ENCODE measurements at regions not wholly inside any gene's neighbourhood (a gene's known extent, or its start where the extent isn't known, plus 50 kb on each side); places are given as distances from the start of the nearest gene placed in this dataset.
"Not testable (repeated sequence)": the region's sequence is repeated elsewhere in the genome, so short reads cannot be mapped to it uniquely, and the experiment has no call there.

GRCh38 chr3:106486945-106487639, 618.3 kb upstream of the CBLB start:
- DNase-seq: not testable (repeated sequence)

DNA sequence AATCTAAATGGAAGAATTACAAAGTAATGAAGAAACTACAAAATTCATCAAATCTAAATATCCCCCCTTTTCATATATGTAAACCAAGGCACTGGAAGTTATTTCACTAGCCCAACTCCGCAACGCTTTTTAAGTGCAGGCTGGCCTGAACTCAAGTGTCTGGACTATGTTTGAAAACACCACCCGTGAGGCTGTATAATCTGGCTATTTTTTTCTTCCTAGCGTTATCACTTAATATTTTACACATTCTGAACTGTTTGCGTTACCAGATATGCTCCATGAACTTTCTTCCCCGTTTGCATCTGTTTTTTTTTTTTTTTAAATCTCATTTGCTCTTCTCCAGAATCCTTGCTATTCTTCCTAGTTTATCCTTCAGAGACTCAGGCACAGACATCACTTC, 619.5 kb upstream of the CBLB start:
- DNase-seq: no peak

DNA sequence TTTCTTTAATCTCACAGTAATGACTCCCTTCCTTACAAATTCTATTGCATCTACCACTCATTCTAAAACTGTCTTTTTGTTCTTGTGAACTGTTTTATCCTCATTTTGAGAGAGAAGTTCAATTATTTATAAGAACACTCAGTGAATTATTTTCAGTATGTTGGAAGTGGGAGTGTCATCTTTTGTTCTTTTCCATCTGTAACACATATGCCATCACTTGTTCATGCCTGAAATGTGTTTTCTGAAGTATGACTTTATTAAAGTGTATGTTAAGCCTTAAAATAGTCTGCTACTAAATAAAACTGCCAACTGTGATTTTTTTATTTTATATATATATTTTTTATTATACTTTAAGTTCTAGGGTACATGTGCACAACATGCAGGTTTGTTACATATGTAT, 623.0 kb upstream of the CBLB start:
- DNase-seq: no peak

DNA sequence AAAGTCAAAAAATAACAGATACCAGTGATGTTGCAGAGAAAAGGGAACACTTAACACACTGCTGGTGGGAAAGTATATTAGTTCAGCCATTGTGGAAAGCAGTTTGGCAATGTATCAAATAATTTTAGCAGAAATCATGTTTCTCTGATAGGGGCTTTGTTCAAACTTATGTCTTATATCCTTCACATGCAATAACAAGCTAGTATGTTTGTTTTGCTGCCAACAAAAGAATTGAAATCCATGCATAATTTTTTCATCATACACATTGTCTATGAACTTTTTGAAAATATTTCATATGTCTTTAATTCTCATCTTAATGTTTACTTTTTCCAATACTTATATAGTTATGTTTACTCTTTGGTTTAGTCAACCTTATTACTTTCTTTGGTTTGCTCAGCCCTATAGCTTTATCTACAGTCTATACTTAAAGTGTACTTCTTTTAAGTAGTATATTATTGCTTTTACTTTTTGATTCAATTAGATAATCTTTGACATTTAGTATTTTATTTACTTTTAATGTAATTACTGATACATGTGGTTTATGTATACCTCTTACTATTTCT, 639.6 kb upstream of the CBLB start:
- DNase-seq: no peak

DNA sequence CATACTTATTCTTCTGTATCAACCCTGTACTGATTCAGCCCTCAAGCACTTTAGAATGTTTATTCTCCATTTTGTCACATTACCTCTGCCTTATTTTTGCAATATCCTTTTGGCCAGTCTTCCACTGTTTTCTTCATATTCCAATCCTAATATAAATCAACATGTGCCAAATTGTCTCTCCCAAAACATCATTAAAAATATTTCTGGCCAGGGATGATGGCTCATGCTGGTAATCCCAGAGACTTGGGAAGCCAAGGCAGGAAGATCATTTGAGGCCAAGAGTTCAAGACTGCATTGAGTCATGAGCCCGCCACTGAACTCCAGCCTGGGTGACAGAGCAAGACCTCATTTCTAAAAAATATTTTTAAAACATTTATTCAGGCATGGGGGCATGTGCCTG, 641.4 kb upstream of the CBLB start:
- no peak for DNase-seq

DNA sequence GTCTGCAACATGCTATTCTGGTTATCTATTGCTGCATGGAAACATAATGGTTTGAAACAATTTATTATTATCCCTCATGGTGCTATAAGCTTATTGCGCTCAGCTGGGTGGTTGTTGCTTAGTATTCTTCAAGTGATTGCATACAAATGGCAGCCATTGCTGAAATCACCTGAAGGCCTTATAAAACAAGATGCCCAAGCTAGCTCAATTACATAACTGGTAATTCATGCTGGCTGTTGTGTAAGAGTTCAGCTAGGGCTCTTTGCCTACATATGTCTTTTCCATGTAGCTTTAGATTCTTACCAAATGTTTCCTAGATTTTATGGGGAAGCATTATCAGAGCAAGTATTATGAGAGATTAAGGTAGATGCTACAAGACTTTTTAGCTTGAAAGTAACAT, 644.0 kb upstream of the CBLB start:
- no peak for DNase-seq

GRCh38 chr3:106514431-106514830, 645.6 kb upstream of the CBLB start:
- no peak for DNase-seq

- no peak for DNase-seq
Measured at GRCh38 chr3:106518516-106518915, 649.7 kb upstream of the CBLB start.

- no peak for DNase-seq
Measured at GRCh38 chr3:106522397-106522796, 653.6 kb upstream of the CBLB start.

- DNase-seq: no peak
Measured at GRCh38 chr3:106528932-106529331, 660.1 kb upstream of the CBLB start.

GRCh38 chr3:106529738-106530137, 660.9 kb upstream of the CBLB start:
- DNase-seq: no peak

DNA sequence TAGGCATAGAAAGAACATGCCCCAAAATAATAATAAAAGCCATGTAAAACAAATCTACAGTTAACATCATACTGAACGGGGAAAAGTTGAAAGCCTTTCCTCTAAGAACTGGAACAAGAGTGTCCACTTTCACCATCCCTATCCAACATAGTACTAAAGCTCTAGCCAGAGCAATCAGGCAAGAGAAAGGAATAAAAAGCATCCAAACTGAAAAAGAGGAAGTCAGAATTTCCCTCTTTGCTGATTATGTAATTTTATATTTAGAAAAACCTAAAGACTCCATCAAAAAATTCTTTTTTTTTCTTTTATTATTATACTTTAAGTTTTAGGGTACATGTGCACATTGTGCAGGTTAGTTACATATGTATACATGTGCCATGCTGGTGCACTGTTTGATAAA, 661.6 kb upstream of the CBLB start:
- DNase-seq: no peak

DNA sequence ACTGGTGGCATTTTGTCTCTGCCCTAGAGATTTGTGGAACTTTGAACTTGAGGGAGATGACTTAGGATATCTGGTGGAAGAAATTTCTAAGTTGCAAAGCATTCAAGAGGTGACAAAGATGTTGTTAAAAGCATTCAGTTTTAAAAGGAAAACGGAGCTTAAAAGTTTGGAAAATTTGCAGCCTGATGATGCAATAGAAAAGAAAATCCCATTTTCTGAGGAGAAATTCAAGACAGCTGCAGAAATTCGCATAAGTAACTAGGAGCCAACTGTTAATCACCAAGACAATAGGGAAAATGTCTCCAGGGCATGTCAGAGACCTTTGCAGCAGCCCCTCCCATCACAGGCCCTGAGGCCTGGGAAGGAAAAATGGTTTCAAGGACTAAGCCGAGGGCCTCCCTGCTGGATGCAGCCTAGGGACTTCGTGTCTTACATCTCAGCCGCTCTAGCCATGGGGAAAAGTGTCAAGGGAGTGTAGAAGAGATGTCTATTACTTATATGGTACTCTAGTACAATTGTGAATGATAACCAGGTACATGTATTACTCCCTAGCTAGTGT, 663.0 kb upstream of the CBLB start:
- not testable (repeated sequence) for DNase-seq

DNA sequence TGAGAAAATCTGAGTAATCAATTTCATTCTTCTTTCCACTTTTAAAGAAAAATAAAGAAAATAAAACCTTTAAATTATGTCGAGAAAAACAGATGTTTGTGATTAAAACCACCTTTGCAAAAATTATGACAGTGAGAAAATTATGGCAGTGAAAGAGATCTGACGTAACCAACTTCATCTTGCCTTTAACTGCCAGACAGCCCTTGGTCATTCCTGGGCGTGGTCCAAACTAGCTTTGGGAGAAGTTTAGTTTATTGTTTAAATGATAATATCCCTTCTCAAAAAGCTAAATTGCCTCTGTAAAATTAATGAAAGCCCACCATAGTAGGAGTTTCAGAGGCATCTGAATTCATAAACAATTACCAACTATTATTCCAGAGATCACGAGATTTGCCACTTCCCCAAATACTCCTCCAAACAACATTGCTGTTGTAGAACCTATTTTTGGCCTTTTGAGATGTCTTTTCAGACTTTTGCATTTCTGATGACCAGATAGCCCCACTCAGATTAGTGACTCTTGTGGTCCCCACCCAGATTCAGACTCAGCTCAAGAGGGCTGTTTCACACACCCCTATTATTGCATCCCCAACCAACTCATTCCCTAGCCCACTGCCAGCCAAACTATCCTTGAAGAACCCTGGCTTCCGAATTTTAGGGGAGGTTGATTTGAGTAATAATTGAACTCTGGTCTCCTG, 664.4 kb upstream of the CBLB start:
- no peak for DNase-seq

DNA sequence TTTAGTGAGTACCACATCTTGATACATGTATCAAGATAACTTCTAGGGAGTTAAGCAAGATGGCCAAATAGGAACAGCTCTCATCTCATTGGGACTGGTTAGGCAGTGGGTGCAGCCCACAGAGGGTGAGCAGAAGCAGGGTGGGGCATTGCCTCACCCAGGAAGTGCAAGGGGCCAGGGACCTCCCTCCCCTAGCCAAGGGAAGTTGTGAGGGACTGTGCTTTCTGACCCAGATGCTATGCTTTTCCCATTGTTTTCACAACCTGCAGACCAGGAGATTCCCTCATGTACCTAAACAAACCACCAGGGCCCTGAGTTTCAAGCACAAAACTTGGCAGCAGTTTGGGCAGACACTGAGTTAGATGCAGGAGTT, 665.0 kb upstream of the CBLB start:
- no peak for DNase-seq

DNA sequence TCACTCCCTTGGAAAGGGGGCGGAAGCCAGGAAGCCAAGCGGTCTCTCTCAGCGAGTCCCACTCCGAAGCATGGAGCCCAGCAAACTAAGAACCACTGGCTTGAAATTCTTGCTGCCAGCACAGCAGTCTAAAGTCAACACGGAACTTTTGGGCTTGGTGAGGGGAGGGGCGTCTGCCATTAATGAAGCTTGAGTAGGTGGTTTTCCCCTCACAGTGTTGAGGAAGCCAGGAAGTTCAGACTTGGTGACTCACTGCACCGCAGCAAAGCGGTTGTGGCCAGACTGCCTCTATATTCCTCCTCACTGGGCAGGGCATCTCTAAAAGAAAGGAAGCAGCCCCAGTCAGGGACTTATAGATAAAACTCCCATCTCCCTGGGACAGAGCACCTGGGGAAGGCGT, 665.4 kb upstream of the CBLB start:
- DNase-seq: no peak

GRCh38 chr3:106540743-106541142, 671.9 kb upstream of the CBLB start:
- no peak for DNase-seq

DNA sequence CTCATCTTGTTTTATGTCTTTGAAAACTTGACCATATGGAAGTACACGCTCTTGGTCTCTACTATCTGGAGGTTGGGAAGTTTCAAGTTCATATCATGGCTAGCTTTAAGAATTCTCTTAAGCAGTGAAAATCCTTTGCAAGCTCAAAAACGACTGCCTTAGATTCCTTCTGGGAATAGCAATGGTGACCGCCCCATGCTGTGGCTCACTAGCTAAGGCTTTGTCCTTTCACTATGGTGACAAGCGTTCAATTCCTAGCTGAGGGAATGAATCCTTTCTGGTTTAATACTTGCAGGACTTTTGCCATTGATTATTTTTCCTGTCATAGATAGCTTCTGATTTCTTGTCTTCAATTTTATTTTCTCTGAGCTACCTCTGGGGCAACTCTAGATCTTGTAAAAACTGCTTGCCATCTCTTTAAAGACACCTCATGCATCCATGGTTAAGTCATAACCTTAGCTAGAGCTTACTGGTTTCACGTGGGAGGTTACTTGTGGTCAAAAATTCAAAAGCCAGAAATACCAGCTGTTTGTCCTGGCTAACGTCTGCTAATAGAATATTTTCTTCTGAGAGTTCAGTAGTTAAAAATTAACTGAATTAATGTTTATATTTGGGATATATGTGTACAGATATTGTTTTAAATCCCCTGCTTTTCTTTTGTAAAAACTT, 673.4 kb upstream of the CBLB start:
- DNase-seq: no peak

DNA sequence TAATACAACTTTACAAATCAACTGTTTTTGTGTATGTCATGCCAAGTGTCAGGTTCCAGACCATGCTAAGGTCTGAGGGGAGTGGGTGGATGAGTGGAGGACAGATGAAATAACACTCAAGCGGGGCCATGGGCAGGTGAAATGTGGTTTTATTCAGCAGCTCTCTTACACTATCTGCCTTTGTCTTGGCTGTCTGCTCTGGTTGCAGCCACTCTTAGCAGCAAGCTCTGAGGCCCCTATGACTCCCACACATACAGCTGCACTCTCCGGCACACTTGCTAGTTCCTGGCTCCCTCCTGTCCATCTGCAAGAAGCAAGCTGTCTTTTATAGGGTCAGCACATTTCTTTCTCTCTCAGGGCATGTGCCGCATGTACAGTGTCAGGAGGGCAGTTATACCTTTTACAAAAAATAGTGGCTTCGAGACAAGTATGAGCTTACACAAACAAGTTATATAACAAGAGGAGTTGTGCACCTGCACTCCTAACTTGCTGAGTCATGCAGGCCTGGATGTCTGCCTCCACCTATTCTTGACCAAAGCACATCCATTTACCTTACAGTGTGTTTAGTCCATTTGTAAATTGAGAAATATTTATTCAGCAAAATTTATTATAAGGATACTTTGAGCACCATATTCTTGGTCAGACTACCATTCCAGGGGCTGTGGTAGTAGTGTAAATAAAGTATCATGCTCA, 683.7 kb upstream of the CBLB start:
- DNase-seq: no peak

DNA sequence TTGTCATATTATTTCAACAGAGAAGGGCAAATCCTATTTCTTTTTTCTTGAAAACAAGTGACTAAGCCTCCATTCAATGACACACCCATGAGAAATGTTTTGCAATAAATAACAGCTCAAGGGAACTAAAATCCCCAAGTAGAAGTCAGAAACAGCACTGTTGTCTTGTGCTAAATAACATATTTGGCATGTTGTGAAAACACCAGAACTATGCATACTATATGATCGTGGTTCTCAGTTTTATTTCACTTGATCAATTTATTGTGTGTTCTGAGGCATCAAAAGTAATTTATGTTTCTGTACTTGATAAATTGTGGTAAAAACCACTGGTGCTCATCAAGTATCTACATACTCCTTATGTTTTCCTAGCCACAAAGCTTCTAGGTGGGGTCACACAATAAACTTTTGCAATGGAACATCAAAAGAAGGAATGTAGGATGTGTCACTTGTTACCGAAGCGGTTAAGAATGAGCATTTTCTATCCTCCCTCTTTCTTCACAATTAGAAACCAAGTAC, 691.7 kb upstream of the CBLB start:
- peak; percentile 6 to 50 for DNase-seq

DNA sequence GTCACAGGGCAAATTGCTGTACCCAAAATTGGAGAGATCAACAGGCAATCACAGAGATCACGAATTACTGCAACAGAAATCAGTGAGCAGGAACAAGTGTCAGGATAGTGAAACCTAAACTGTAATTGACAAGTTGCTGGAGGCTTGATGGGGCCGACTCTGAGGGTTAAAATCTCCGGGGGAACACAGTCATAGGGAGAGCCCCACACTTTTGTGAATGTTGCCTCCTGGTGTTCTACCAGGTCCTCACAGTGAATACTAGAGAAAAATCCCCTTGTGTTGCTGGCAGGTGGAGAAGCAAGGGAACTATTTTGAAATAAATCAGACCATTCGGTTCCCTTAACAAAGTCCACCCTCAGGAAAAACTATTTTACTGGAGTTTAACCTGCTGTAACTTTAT, 697.5 kb upstream of the CBLB start:
- DNase-seq: no peak

DNA sequence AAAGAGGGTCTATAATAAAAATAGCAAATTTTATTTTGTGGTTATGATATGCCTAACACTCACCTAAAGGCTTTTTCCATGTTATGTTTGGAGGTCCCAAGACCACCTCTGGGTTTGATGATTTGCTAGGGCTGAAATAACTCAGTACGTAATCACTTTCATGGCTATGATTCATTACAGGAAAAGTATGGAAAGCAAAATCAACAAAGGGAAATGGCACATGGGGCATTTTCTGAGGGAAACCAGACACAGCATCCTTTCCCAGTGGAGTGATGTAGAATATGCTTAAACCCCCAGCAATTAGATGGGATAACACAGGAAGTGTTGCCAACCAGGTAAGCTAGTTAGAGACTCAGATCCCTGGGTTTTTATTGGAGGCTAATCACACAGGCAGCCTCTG, 701.6 kb upstream of the CBLB start:
- no peak for DNase-seq

DNA sequence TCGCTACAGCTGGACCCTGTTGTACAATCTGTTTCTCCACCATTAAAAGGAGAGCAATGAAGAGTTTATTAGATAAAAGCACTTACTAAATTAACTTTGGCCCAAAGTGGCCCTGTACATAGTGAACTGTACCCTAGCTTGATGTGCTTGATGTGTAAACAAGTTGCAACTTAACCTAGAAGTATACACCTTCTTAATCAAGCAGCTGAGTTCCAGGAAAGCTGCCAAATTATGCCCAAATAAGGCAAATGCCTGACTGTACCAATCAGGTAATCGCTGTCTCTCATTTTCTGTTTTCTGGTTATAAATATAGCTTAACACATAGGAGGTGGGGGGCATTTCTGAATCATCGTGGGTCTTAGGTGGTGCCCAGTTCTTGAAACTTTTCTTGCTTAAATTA, 704.8 kb upstream of the CBLB start:
- DNase-seq: no peak

Measured in SW 1271 (cell line).